WERI-Rb-1 (cell line): ENCODE measurements at regions not wholly inside any gene's neighbourhood (a gene's known extent, or its start where the extent isn't known, plus 50 kb on each side); places are given as distances from the start of the nearest gene placed in this dataset.

ENCODE experiments used
- DNase-seq: peaks from one replicate; pipeline ENCODE4 v3.0.0-alpha.2; 2020
- H3K27ac ChIP-seq: fragments of 250-450 bp; sonication (Bioruptor Pico); 2 replicates; pipeline ENCODE4 v1.5.1; 2020; ENCODE audit warnings: mild to moderate bottlenecking, moderate library complexity
- H3K27me3 ChIP-seq: fragments of 250-450 bp; sonication (Bioruptor Pico); 2 replicates; pipeline ENCODE4 v1.5.1; 2021; ENCODE audit warnings: mild to moderate bottlenecking, low read depth, moderate library complexity; ENCODE audit not compliant: insufficient read depth, severe bottlenecking
- H3K36me3 ChIP-seq: fragments of 250-450 bp; sonication (Bioruptor Pico); 2 replicates; pipeline ENCODE4 v1.5.1; 2020; ENCODE audit warnings: mild to moderate bottlenecking, moderate library complexity
- H3K4me3 ChIP-seq: 2 replicates; pipeline ENCODE4 v1.5.1; 2011; ENCODE audit warnings: low read depth, mild to moderate bottlenecking, control low read depth, low read length
- H3K9me3 ChIP-seq: fragments of 250-450 bp; sonication (Bioruptor Pico); 2 replicates; pipeline ENCODE4 v1.5.1; 2021; ENCODE audit warnings: mild to moderate bottlenecking, moderate library complexity; ENCODE audit not compliant: severe bottlenecking
- TF ChIP-seq, protein P1 (sequence below): IDR thresholded peaks from 2 replicates; pipeline ENCODE4 v1.5.1; 2011; ENCODE audit warnings: low read depth, mild to moderate bottlenecking, control low read depth, inconsistent platforms, low read length

DNA sequence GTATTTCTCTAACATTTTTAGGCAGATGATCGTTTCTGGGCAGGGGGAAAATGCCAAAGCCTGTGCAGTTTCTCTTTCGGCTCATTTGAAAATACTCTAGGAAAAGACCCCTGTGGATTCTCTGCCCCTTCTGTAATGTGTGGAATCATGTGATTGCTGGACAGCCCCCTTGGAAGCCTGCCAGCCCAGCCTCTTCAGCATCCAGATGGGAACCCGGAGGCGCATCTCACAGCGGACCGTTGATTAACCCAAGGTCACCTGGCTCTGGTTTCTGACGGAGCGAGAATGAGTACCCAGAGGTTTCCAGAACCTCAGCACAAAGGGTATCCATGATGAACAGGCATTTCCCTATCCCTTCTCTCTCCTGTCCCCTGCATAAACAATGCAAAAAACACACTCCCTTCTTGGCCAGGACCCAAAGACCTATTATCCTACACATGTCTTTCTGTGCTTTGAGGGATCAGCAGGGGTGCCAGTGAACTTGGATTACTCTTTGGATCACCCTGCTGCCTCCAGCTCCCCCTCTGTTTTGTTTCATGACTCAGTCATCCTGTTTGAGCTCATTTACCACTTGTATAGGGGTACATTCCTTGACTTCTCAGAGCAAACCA, 957.1 kb upstream of the RBFOX1 start:
- TF ChIP-seq, protein P1, sequence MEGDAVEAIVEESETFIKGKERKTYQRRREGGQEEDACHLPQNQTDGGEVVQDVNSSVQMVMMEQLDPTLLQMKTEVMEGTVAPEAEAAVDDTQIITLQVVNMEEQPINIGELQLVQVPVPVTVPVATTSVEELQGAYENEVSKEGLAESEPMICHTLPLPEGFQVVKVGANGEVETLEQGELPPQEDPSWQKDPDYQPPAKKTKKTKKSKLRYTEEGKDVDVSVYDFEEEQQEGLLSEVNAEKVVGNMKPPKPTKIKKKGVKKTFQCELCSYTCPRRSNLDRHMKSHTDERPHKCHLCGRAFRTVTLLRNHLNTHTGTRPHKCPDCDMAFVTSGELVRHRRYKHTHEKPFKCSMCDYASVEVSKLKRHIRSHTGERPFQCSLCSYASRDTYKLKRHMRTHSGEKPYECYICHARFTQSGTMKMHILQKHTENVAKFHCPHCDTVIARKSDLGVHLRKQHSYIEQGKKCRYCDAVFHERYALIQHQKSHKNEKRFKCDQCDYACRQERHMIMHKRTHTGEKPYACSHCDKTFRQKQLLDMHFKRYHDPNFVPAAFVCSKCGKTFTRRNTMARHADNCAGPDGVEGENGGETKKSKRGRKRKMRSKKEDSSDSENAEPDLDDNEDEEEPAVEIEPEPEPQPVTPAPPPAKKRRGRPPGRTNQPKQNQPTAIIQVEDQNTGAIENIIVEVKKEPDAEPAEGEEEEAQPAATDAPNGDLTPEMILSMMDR = no peak
- Histone ChIP-seq H3K27me3 (no peaks in the 10 kb centered on the region), H3K9me3 (no peaks in the 10 kb centered on the region), H3K36me3 (no peaks in the 10 kb centered on the region), H3K27ac (no peak overlapping the region), H3K4me3 (no peak overlapping the region)
- no peak for DNase-seq

DNA sequence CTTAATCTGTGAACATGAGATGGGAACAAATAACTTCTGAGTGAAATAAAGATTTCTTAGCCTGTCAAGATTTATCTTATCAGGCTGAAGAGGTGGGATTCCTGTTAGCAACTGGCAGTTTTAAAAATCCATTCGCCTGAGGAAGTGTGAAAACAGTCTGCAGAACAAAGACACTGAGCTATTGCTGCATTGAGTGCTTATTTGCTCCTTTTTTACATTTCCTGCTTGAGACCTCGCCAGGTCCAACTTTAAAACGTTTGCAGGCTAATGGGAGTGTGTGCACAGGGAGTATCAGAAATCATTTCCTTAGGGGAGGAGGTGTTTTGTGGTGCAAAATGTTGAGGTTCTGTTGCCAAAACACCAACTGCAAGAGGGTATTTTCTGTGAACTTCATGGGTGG, 957.8 kb upstream of the RBFOX1 start:
- H3K27ac ChIP-seq = no peak overlapping the region
- H3K36me3 ChIP-seq = no peaks in the 10 kb centered on the region
- H3K4me3 ChIP-seq = no peak overlapping the region
- H3K9me3 ChIP-seq = no peaks in the 10 kb centered on the region
- TF ChIP-seq, protein P1 = no peak
- H3K27me3 ChIP-seq = no peaks in the 10 kb centered on the region
- no peak for DNase-seq

DNA sequence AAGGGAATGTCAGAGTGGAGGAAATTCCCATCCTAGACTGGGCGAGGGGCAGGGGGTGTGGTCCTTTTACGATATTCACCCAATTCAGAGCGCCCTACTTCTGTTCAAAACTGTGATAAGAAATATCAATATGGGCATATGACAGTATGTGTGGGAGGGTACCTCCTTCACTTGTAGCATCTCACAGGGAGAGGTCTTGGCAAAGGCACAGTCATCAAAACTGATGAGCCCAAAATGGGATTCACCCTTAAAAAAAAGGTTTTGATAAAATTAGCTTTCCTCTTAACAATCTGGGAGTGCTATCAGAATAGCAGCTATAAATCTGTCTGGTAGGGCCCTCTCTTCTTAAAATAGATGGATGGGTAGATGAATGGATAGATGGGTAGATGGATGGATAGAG, 967.8 kb upstream of the RBFOX1 start:
- Histone ChIP-seq H3K9me3 (no peaks in the 10 kb centered on the region), H3K36me3 (no peaks in the 10 kb centered on the region), H3K27ac (no peak overlapping the region), H3K27me3 (no peaks in the 10 kb centered on the region), H3K4me3 (no peak overlapping the region)
- no peak for DNase-seq
- TF ChIP-seq, protein P1 = no peak

DNA sequence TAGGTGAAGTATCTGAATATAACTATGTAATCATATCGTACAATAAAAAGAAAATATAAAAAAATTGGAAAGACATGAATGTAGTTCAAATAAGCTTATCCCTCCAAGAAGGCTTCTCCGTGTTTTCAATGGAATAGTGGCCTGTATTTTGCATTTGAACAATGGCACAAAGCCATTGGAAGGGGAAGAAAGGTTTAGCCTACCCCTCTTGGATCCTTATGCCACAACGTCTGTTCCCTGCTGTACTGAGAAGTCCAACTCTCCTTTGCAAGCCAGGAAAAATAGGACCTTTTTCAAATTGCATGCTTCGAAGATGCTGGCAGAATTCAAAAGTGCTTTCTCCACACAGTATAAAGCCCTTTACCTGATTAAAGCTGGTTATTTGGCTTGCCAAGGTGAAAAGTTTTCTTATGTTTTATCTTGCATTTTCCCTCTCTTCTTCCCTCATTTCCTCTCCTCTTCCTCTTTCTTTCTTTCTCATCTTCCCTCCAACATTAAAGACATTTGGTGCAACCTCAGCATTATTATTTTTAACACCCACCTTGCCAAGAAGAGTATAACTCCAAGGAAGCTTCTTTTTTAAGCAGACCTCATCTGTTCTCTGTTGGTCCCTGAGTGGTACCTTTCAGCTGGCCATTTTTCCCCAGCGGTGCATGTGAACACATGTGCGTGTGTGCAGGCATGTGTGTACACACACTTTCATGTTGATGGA, 968.6 kb upstream of the RBFOX1 start:
- H3K36me3 ChIP-seq = no peaks in the 10 kb centered on the region
- H3K27me3 ChIP-seq = no peaks in the 10 kb centered on the region
- TF ChIP-seq, protein P1 = no peak
- H3K4me3 ChIP-seq = no peak overlapping the region
- no peak for DNase-seq
- H3K27ac ChIP-seq = no peak overlapping the region
- H3K9me3 ChIP-seq = no peaks in the 10 kb centered on the region

DNA sequence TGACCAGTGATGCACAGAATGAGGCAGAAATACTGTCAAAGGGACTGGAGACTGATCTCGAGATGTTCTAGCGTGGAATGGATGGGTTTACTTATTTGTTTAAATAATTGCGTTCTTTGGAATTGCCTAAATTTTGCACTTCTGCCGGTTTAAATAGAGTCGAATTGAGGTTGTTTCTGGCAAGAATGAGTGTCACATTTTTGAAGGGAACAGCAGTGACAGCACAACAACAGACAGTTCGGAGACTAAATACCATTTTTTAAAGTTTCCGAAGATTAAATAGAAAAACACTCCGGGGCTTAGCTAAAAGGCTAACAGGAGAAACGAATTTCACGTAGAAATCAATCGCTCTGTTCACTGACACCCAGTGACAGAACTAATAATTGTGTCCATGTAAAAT, 969.2 kb upstream of the RBFOX1 start:
- H3K27ac ChIP-seq = no peak overlapping the region
- H3K36me3 ChIP-seq = no peaks in the 10 kb centered on the region
- H3K27me3 ChIP-seq = no peaks in the 10 kb centered on the region
- H3K9me3 ChIP-seq = no peaks in the 10 kb centered on the region
- no peak overlapping the region for H3K4me3 ChIP-seq
- DNase-seq = no peak
- TF ChIP-seq, protein P1 = no peak
